ENCODE measurements at regions not wholly inside any gene's neighbourhood (a gene's known extent, or its start where the extent isn't known, plus 50 kb on each side); places are given as distances from the start of the nearest gene placed in this dataset.

GRCh38 chr12:30330565-30330964 lies 365.1 kb downstream of the IPO8 start:
- no peak for DNase-seq (ENCODE audit: low read depth)
- Histone ChIP-seq H3K4me1 (ENCODE audit: control insufficient read depth, insufficient read depth, low read length) (no peaks in the 10 kb centered on the region), H3K27me3 (replicated peaks; ENCODE audit: control insufficient read depth, insufficient read depth, low read length) (peaks cover 4% of the 10 kb centered on the region), H3K9me3 (ENCODE audit: control insufficient read depth, low read length) (peaks cover 14% of the 10 kb centered on the region), H3K36me3 (ENCODE audit: control insufficient read depth, insufficient read depth, low read length, severe bottlenecking) (no peaks in the 10 kb centered on the region), H3K9ac (ENCODE audit: low read length) (no peak overlapping the region), H3K4me3 (ENCODE audit: low read length) (no peak overlapping the region)

- no peaks in the 10 kb centered on the region for H3K4me1 ChIP-seq (ENCODE audit: control insufficient read depth, insufficient read depth, low read length)
- H3K27me3 ChIP-seq (replicated peaks; ENCODE audit: control insufficient read depth, insufficient read depth, low read length): peaks cover 4% of the 10 kb centered on the region
- no peak overlapping the region for H3K9ac ChIP-seq (ENCODE audit: low read length)
- H3K9me3 ChIP-seq (ENCODE audit: control insufficient read depth, low read length): peaks cover 27% of the 10 kb centered on the region
- no peaks in the 10 kb centered on the region for H3K36me3 ChIP-seq (ENCODE audit: control insufficient read depth, insufficient read depth, low read length, severe bottlenecking)
- H3K4me3 ChIP-seq (ENCODE audit: low read length): no peak overlapping the region
- DNase-seq (ENCODE audit: low read depth): peak; percentile 12
These were observed 366.4 kb downstream of the IPO8 start for GRCh38 chr12:30329281-30329680.

GRCh38 chr12:30323008-30323407 lies 372.7 kb downstream of the IPO8 start:
- Histone ChIP-seq H3K9ac (ENCODE audit: low read length) (no peak overlapping the region), H3K4me1 (ENCODE audit: control insufficient read depth, insufficient read depth, low read length) (no peaks in the 10 kb centered on the region), H3K9me3 (ENCODE audit: control insufficient read depth, low read length) (peaks cover 37% of the 10 kb centered on the region), H3K27me3 (replicated peaks; ENCODE audit: control insufficient read depth, insufficient read depth, low read length) (peaks cover 4% of the 10 kb centered on the region), H3K4me3 (ENCODE audit: low read length) (no peak overlapping the region), H3K36me3 (ENCODE audit: control insufficient read depth, insufficient read depth, low read length, severe bottlenecking) (no peaks in the 10 kb centered on the region)
- no peak for DNase-seq (ENCODE audit: low read depth)

GRCh38 chr12:30320561-30320960 lies 375.1 kb downstream of the IPO8 start:
- Histone ChIP-seq H3K9me3 (ENCODE audit: control insufficient read depth, low read length) (peaks cover 23% of the 10 kb centered on the region), H3K36me3 (ENCODE audit: control insufficient read depth, insufficient read depth, low read length, severe bottlenecking) (no peaks in the 10 kb centered on the region), H3K4me1 (ENCODE audit: control insufficient read depth, insufficient read depth, low read length) (no peaks in the 10 kb centered on the region), H3K9ac (ENCODE audit: low read length) (no peak overlapping the region), H3K4me3 (ENCODE audit: low read length) (no peak overlapping the region), H3K27me3 (replicated peaks; ENCODE audit: control insufficient read depth, insufficient read depth, low read length) (peaks cover 4% of the 10 kb centered on the region)
- no peak for DNase-seq (ENCODE audit: low read depth)

GRCh38 chr12:30314506-30315100 lies 381.1 kb downstream of the IPO8 start:
- H3K4me1 ChIP-seq (ENCODE audit: control insufficient read depth, insufficient read depth, low read length): no peaks in the 10 kb centered on the region
- no peaks in the 10 kb centered on the region for H3K36me3 ChIP-seq (ENCODE audit: control insufficient read depth, insufficient read depth, low read length, severe bottlenecking)
- H3K4me3 ChIP-seq (ENCODE audit: low read length): no peak overlapping the region
- no peak overlapping the region for H3K9ac ChIP-seq (ENCODE audit: low read length)
- peaks cover 4% of the 10 kb centered on the region for H3K27me3 ChIP-seq (replicated peaks; ENCODE audit: control insufficient read depth, insufficient read depth, low read length)
- DNase-seq (ENCODE audit: low read depth): no peak
- H3K9me3 ChIP-seq (ENCODE audit: control insufficient read depth, low read length): peaks cover 15% of the 10 kb centered on the region

- Histone ChIP-seq H3K4me1 (ENCODE audit: control insufficient read depth, insufficient read depth, low read length) (no peaks in the 10 kb centered on the region), H3K9ac (ENCODE audit: low read length) (no peak overlapping the region), H3K9me3 (ENCODE audit: control insufficient read depth, low read length) (peaks cover 15% of the 10 kb centered on the region), H3K27me3 (replicated peaks; ENCODE audit: control insufficient read depth, insufficient read depth, low read length) (no peaks in the 10 kb centered on the region), H3K36me3 (ENCODE audit: control insufficient read depth, insufficient read depth, low read length, severe bottlenecking) (no peaks in the 10 kb centered on the region), H3K4me3 (ENCODE audit: low read length) (no peak overlapping the region)
- DNase-seq (ENCODE audit: low read depth): no peak
These were observed 387.5 kb downstream of the IPO8 start for GRCh38 chr12:30308010-30308717.

GRCh38 chr12:30304528-30304927 lies 391.1 kb downstream of the IPO8 start:
- DNase-seq (ENCODE audit: low read depth): no peak
- no peak overlapping the region for H3K9ac ChIP-seq (ENCODE audit: low read length)
- no peak overlapping the region for H3K4me3 ChIP-seq (ENCODE audit: low read length)

GRCh38 chr12:30301291-30301690 lies 394.4 kb downstream of the IPO8 start:
- H3K36me3 ChIP-seq (ENCODE audit: control insufficient read depth, insufficient read depth, low read length, severe bottlenecking): no peaks in the 10 kb centered on the region
- H3K4me1 ChIP-seq (ENCODE audit: control insufficient read depth, insufficient read depth, low read length): no peaks in the 10 kb centered on the region
- H3K27me3 ChIP-seq (replicated peaks; ENCODE audit: control insufficient read depth, insufficient read depth, low read length): no peaks in the 10 kb centered on the region
- no peak overlapping the region for H3K4me3 ChIP-seq (ENCODE audit: low read length)
- no peak for DNase-seq (ENCODE audit: low read depth)
- H3K9me3 ChIP-seq (ENCODE audit: control insufficient read depth, low read length): no peaks in the 10 kb centered on the region
- H3K9ac ChIP-seq (ENCODE audit: low read length): no peak overlapping the region

More at GRCh38 chr12:30304528-30304927, 391.1 kb downstream of the IPO8 start:
- Histone ChIP-seq H3K4me1 (ENCODE audit: control insufficient read depth, insufficient read depth, low read length) (no peaks in the 10 kb centered on the region), H3K9me3 (ENCODE audit: control insufficient read depth, low read length) (no peaks in the 10 kb centered on the region), H3K27me3 (replicated peaks; ENCODE audit: control insufficient read depth, insufficient read depth, low read length) (no peaks in the 10 kb centered on the region), H3K36me3 (ENCODE audit: control insufficient read depth, insufficient read depth, low read length, severe bottlenecking) (no peaks in the 10 kb centered on the region)

- Histone ChIP-seq H3K36me3 (ENCODE audit: control insufficient read depth, insufficient read depth, low read length, severe bottlenecking) (no peaks in the 10 kb centered on the region), H3K27me3 (replicated peaks; ENCODE audit: control insufficient read depth, insufficient read depth, low read length) (no peaks in the 10 kb centered on the region), H3K9me3 (ENCODE audit: control insufficient read depth, low read length) (no peaks in the 10 kb centered on the region), H3K9ac (ENCODE audit: low read length) (no peak overlapping the region), H3K4me3 (ENCODE audit: low read length) (no peak overlapping the region), H3K4me1 (ENCODE audit: control insufficient read depth, insufficient read depth, low read length) (no peaks in the 10 kb centered on the region)
- no peak for DNase-seq (ENCODE audit: low read depth)
These were observed 399.2 kb downstream of the IPO8 start for GRCh38 chr12:30296486-30296885.

- H3K9ac ChIP-seq (ENCODE audit: low read length): no peak overlapping the region
- peak; percentile 77 for DNase-seq (ENCODE audit: low read depth)
- no peaks in the 10 kb centered on the region for H3K4me1 ChIP-seq (ENCODE audit: control insufficient read depth, insufficient read depth, low read length)
- no peaks in the 10 kb centered on the region for H3K9me3 ChIP-seq (ENCODE audit: control insufficient read depth, low read length)
- no peaks in the 10 kb centered on the region for H3K27me3 ChIP-seq (replicated peaks; ENCODE audit: control insufficient read depth, insufficient read depth, low read length)
- H3K4me3 ChIP-seq (ENCODE audit: low read length): no peak overlapping the region
- no peaks in the 10 kb centered on the region for H3K36me3 ChIP-seq (ENCODE audit: control insufficient read depth, insufficient read depth, low read length, severe bottlenecking)
These were observed 409.2 kb downstream of the IPO8 start for GRCh38 chr12:30286345-30286926.

GRCh38 chr12:30278401-30278800 lies 417.3 kb downstream of the IPO8 start:
- Histone ChIP-seq H3K9ac (ENCODE audit: low read length) (no peak overlapping the region), H3K4me3 (ENCODE audit: low read length) (no peak overlapping the region), H3K4me1 (ENCODE audit: control insufficient read depth, insufficient read depth, low read length) (no peaks in the 10 kb centered on the region), H3K36me3 (ENCODE audit: control insufficient read depth, insufficient read depth, low read length, severe bottlenecking) (no peaks in the 10 kb centered on the region), H3K9me3 (ENCODE audit: control insufficient read depth, low read length) (no peaks in the 10 kb centered on the region), H3K27me3 (replicated peaks; ENCODE audit: control insufficient read depth, insufficient read depth, low read length) (peaks cover 3% of the 10 kb centered on the region)
- DNase-seq (ENCODE audit: low read depth): no peak
